Adrenal gland (tissue), 5 donors: ENCODE measurements at regions not wholly inside any gene's neighbourhood (a gene's known extent, or its start where the extent isn't known, plus 50 kb on each side); places are given as distances from the start of the nearest gene placed in this dataset.

ENCODE experiments used
- CTCF ChIP-seq, 6 experiments: fragments of 450-650 bp in 4 of 6; fragments of 200-600 bp in 2 of 6; sonication (generic) in 1 of 6; IDR thresholded peaks; 1 replicate in 5 of 6; 2 replicates in 1 of 6; pipeline versions ENCODE4 v1.5.1 to v1.8.0; 2016 to 2021; ENCODE audit warnings: antibody characterized with exemption in 6 of 6, mild to moderate bottlenecking in 2 of 6, moderate library complexity in 1 of 6
- POLR2A ChIP-seq, 2 donors: fragments of 450-650 bp; IDR thresholded peaks; one replicate each; pipeline ENCODE4 v1.6.1; 2017; ENCODE audit warnings: antibody characterized with exemption in 2 of 2, mild to moderate bottlenecking in 2 of 2, moderate library complexity in 1 of 2
- donor health status: DM: no; HTN: no; CAD: no.

GRCh38 chr2:183950673-183951072 is 647.7 kb upstream of the ZNF804A start:
- TF ChIP-seq CTCF (IDR thresholded peaks at IDR 0.05) (no peak), POLR2A (IDR thresholded peaks at IDR 0.05) (no peak)
